GM18870 (cell line): ENCODE measurements at regions not wholly inside any gene's neighbourhood (a gene's known extent, or its start where the extent isn't known, plus 50 kb on each side); places are given as distances from the start of the nearest gene placed in this dataset.

ENCODE experiments used
- ATAC-seq: cut with Tn5 transposase; IDR thresholded peaks from one replicate; pipeline ENCODE4 v1.9.1; 2021; ENCODE audit warnings: moderate library complexity; ENCODE audit not compliant: unreplicated experiment

GRCh38 chr2:208545403-208546042 lies 138.9 kb downstream of the PTH2R start:
- no peak for ATAC-seq

DNA sequence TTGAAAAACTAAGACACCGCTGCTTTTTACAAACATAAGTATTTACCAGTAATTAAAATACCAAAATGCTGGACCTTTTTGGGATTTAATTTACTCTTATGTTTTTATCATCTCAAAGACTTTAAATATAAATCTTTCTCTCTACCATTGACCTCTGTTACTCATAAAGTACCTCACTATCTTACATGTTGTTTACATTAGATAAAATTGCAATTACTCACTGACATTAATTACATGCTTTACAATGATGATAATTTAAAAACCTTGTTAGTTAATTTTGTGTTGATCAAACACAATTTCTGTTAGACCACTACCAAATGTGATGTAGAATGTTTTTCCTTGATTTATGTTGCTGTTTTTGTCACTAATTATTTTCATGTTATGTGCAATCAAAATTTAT lies 139.5 kb downstream of the PTH2R start:
- no peak for ATAC-seq

DNA sequence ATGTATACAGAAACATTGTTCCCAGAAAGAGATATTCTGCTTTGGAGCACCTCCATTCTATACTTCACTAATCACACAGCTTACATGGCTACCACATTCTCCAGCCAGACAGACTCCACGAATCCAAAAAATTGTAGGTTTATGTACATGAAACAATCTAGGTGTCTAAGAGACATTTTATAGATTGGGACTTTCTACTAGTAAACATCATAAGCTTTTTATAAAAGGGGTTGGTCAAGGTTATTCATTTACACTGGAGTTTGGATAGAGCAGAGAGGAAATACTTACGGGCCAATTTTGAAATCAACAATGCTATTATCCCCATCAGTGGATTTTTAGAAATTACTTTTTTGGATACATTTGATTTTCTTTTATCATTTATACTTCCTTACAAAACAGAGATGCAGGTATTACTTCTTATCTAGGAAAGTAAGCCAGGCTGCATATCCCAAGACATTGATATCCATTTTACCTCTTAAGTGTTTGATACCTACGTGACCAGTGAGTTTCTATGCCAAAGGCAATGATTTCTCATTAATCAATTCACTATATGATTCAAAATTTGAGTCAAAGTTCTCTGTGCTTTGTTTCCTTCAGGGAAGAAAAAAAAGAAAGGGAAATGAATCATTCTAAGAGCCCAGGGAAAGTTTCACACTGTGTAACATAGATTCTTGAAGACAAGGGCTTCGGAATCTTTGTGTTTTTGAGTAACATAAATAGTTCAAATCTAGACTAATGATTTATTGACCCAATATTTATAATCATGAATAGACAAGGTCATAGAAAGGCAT lies 140.5 kb downstream of the PTH2R start:
- no peak for ATAC-seq

GRCh38 chr2:208548700-208549099 lies 142.1 kb downstream of the PTH2R start:
- ATAC-seq = no peak

- no peak for ATAC-seq
Observed at GRCh38 chr2:208549546-208550158, 143.1 kb downstream of the PTH2R start.

DNA sequence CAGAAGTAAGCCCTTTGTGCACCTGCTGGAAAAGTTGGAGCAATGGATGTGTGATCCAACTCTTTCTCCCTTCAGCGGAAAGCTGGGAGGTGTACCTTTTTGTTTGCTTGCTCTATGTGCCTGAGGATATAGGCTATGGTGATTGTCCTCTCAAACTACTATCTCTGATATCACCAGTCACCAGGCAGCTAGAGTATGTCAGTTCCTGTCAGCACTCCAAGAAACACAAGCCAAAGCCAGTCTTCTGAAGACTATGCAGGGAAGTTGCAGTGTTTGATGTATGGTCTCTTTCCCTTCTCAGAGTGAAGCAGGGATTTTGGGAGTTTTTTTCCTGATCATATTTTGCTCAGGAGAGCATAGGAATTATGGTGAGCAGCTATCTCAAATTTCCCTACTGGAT lies 146.4 kb downstream of the PTH2R start:
- ATAC-seq = no peak

- ATAC-seq = no peak
Observed at GRCh38 chr2:208556983-208557484, 150.4 kb downstream of the PTH2R start.

GRCh38 chr2:208565690-208566416 lies 159.3 kb downstream of the PTH2R start:
- ATAC-seq = no peak

GRCh38 chr2:208568203-208568602 lies 161.6 kb downstream of the PTH2R start:
- ATAC-seq = no peak

DNA sequence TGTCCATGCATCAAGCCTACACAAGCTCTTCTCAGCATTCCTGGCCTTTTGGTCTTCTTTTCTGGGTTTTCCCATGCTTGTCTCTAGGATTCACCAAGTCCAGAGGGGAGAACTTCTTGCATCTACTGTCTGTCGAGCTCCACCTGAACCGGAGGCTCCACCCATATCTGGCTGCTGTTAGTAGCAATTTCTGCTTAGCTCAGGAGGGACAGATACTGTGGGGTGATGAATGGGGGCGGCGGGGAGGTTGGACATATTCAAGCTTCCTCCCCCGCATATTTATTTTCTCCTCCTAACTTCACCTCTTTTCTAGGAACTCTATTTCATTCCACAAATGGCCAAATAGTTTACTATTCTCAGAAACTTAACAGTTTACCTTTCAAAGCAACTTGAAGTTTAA lies 163.5 kb downstream of the PTH2R start:
- no peak for ATAC-seq

- no peak for ATAC-seq
Observed at GRCh38 chr2:208570851-208571763, 164.5 kb downstream of the PTH2R start.

DNA sequence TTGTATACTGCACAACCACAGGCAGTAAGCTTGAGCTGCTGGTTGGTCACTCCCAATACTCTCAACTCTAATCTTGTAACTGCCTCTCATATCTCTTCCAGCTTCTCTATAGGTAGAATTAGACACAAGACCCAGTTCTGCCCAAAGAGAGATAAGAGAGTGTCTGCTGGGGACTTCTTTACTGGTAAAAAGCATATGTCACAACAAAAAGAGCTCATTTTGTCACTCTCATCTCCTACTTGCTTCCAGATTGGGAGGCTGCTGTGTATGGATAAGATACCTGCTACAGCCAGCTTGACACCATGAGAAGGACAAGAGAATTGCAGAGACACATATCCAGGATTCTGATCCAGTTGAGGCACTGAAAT lies 165.2 kb downstream of the PTH2R start:
- ATAC-seq = no peak

GRCh38 chr2:208573569-208573968 lies 167.0 kb downstream of the PTH2R start:
- ATAC-seq = no peak

- ATAC-seq = no peak
Observed at GRCh38 chr2:208579678-208580077, 173.1 kb downstream of the PTH2R start.

GRCh38 chr2:208584378-208584985 lies 177.9 kb downstream of the PTH2R start:
- ATAC-seq = no peak

GRCh38 chr2:208586516-208586915 lies 179.9 kb downstream of the PTH2R start:
- no peak for ATAC-seq

GRCh38 chr2:208594642-208595385 lies 188.2 kb downstream of the PTH2R start:
- no peak for ATAC-seq

- no peak for ATAC-seq
Observed at GRCh38 chr2:208595386-208596275, 189.0 kb downstream of the PTH2R start.
